Upper lobe of left lung (tissue), 4 donors: ENCODE measurements at regions not wholly inside any gene's neighbourhood (a gene's known extent, or its start where the extent isn't known, plus 50 kb on each side); places are given as distances from the start of the nearest gene placed in this dataset.

Source experiments
- CTCF ChIP-seq, 6 experiments: fragments of 450-650 bp in 4 of 6; fragments of 200-600 bp in 2 of 6; sonication (generic) in 2 of 6; IDR thresholded peaks; one replicate each; pipeline ENCODE4 v1.5.1; 2016 to 2019; ENCODE audit warnings: antibody characterized with exemption in 6 of 6
- EP300 ChIP-seq, 4 donors: sonication (generic); formaldehyde crosslinking; IDR thresholded peaks; one replicate each; pipeline ENCODE4 v1.5.1; 2017; ENCODE audit warnings: antibody characterized with exemption in 4 of 4, control low read depth in 2 of 4
- POLR2A ChIP-seq, 4 donors: fragments of 450-650 bp; IDR thresholded peaks; one replicate each; pipeline ENCODE4 v1.5.1; 2016 to 2017; ENCODE audit warnings: antibody characterized with exemption in 4 of 4, mild to moderate bottlenecking in 2 of 4
- POLR2AphosphoS5 ChIP-seq, 2 donors: sonication (generic); formaldehyde crosslinking; IDR thresholded peaks; one replicate each; pipeline ENCODE4 v1.5.1; 2017; ENCODE audit warnings: antibody characterized with exemption in 2 of 2

- TF ChIP-seq CTCF (IDR thresholded peaks at IDR 0.05) (no peak), POLR2AphosphoS5 (IDR thresholded peaks at IDR 0.05) (no peak), POLR2A (IDR thresholded peaks at IDR 0.05) (no peak), EP300 (IDR thresholded peaks at IDR 0.05) (no peak)
Observed at GRCh38 chr2:128466776-128467175, 148.1 kb upstream of the HS6ST1 start.
